Stomach (tissue), 4 donors: ENCODE measurements at regions not wholly inside any gene's neighbourhood (a gene's known extent, or its start where the extent isn't known, plus 50 kb on each side); places are given as distances from the start of the nearest gene placed in this dataset.

Experiments used
- CTCF ChIP-seq, 7 experiments: fragments of 450-650 bp in 4 of 7; fragments of 200-600 bp in 3 of 7; sonication (generic) in 3 of 7; IDR thresholded peaks; one replicate each; pipeline ENCODE4 v1.5.1; 2016 to 2019; ENCODE audit warnings: antibody characterized with exemption in 7 of 7, control low read depth in 2 of 7, mild to moderate bottlenecking in 1 of 7
- EP300 ChIP-seq: sonication (generic); formaldehyde crosslinking; IDR thresholded peaks from one replicate; pipeline ENCODE4 v1.6.1; 2017; ENCODE audit warnings: antibody characterized with exemption
- POLR2A ChIP-seq, 4 donors: fragments of 450-650 bp; IDR thresholded peaks; one replicate each; pipeline ENCODE4 v1.6.1; 2016; ENCODE audit warnings: antibody characterized with exemption in 4 of 4, control low read depth in 2 of 4, mild to moderate bottlenecking in 1 of 4, moderate library complexity in 1 of 4
- POLR2AphosphoS5 ChIP-seq, 3 donors: sonication (generic); formaldehyde crosslinking; IDR thresholded peaks; one replicate each; pipeline ENCODE4 v1.6.1; 2016; ENCODE audit warnings: antibody characterized with exemption in 3 of 3

DNA sequence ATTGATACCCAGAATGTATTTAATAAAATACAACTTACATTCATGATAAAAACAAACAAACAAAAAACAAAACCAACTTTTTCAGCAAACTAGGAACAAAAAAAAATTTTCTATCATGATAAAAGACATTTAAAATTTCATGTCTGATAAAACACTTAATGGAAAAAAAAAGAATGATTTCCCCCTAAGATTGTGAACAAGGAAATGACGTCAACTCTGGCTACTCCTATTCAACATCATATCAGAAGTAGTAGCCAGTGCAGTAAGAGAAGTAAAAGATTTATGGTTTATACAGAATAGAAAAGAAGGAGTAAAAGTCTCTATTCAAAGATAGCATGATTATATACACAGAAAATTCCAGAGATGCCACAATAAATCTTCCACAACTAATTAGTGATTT, 1306.6 kb downstream of the FSCB start:
- TF ChIP-seq POLR2A (IDR thresholded peaks at IDR 0.05) (no peak), CTCF (IDR thresholded peaks at IDR 0.05) (no peak), EP300 (no peak), POLR2AphosphoS5 (IDR thresholded peaks at IDR 0.05) (no peak)
